ENCODE measurements at regions not wholly inside any gene's neighbourhood (a gene's known extent, or its start where the extent isn't known, plus 50 kb on each side); places are given as distances from the start of the nearest gene placed in this dataset.

GRCh38 chr5:143514616-143515335 lies 111.3 kb upstream of the NR3C1 start:
- Histone ChIP-seq H3K4me3 (no peak overlapping the region), H3K4me1 (replicated peaks in 1 of 2; ENCODE audit: control insufficient read depth in 2 of 2, insufficient read depth in 2 of 2, low read length in 2 of 2) (no peaks in the 10 kb centered on the region), H3K27me3 (ENCODE audit: control insufficient read depth in 2 of 2, insufficient read depth in 2 of 2, low read length in 2 of 2) (no peaks in the 10 kb centered on the region), H3K4me2 (ENCODE audit: insufficient read depth, low read length) (no peak overlapping the region), H2AFZ (ENCODE audit: low read depth, low read length) (no peak overlapping the region), H3K27ac (ENCODE audit: extremely low read depth, low read depth, low read length) (no peak overlapping the region), H3K36me3 (ENCODE audit: control insufficient read depth, insufficient read depth, low read length) (no peaks in the 10 kb centered on the region), H3K79me2 (ENCODE audit: control insufficient read depth, insufficient read depth, low read length) (no peaks in the 10 kb centered on the region), H4K20me1 (replicated peaks; ENCODE audit: control insufficient read depth, insufficient read depth, low read length) (no peaks in the 10 kb centered on the region), H3K9ac (ENCODE audit: insufficient read depth in 1 of 2, low read depth in 2 of 2, low read length in 2 of 2) (no peak overlapping the region), H3K9me3 (replicated peaks; ENCODE audit: control insufficient read depth, insufficient read depth, low read depth, low read length) (no peaks in the 10 kb centered on the region), H3K9me1 (ENCODE audit: control insufficient read depth, insufficient read depth, low read length) (no peaks in the 10 kb centered on the region)
- no peak for DNase-seq (ENCODE audit: extremely low read depth in 1 of 4, low spot score in 3 of 4)
- in situ Hi-C loops (cut with MboI) (no loop called here), intact Hi-C loops (cut with micrococcal nuclease) (no loop called here)
- no peak for FAIRE-seq
- no TSS peak for BruUV-seq (replicated peaks)
- POLR2A ChIA-PET, result interaction anchor here (1.4 kb wide), 1 partner anchor 13 kb away, joined by 4 read pairs; no protein-coding TSS in a partner anchor
- no peak for TF ChIP-seq CUX1 (CRISPR knock-in tag; IDR thresholded peaks at IDR 0.05)
- TF ChIP-seq NFRKB (IDR thresholded peaks at IDR 0.05; ENCODE audit: low read depth), result no peak
- TF ChIP-seq STAT5A (IDR thresholded peaks at IDR 0.05; ENCODE audit: borderline replicate concordance, low read length), result no peak
- TF ChIP-seq STAT5B (CRISPR knock-in tag; IDR thresholded peaks at IDR 0.05), result no peak
- no peak for TF ChIP-seq TBP (optimal IDR thresholded peaks at IDR 0.05; ENCODE audit: low read depth, low read length)
- TF ChIP-seq CBX3 (IDR thresholded peaks at IDR 0.05; ENCODE audit: borderline replicate concordance in 1 of 2, low read length in 2 of 2), result no peak
- TF ChIP-seq TFE3 (CRISPR knock-in tag; IDR thresholded peaks at IDR 0.05), result no peak
- CTCF ChIA-PET (ENCODE audit: low intra/inter-chr PET ratio), result no interaction called here
- no peak for ATAC-seq

All from K562 (cell line).